HCT116 (cell line): ENCODE measurements at regions not wholly inside any gene's neighbourhood (a gene's known extent, or its start where the extent isn't known, plus 50 kb on each side); places are given as distances from the start of the nearest gene placed in this dataset.

ENCODE experiments used
- ATAC-seq: fragments of 200-7000 bp; cut with Tn5 transposase; 2 replicates; pipeline ENCODE4 v1.9.1; 2020; ENCODE audit warnings: mild to moderate bottlenecking, moderate library complexity
- BruUV-seq: library from RNA; stranded (reverse); fragments of 400-500 nt; replicated peaks from 2 replicates; lab custom pipeline; 2021; lab: Mats Ljungman, UMichigan
- CTCF ChIA-PET: fragments of 300-600 bp; sonication (Branson Sonifier 250); formaldehyde crosslinking; loops from one replicate; lab custom pipeline; 2021; ENCODE audit warnings: antibody characterized with exemption; lab: Charles Lee
- POLR2A ChIA-PET: fragments of 300-600, 350-600 bp; sonication (Branson Sonifier 250); formaldehyde crosslinking; loops from one replicate; lab custom pipeline; 2021; ENCODE audit warnings: antibody characterized with exemption; lab: Charles Lee
- RAD21 ChIA-PET, 2 experiments: fragments of 300-600 bp; sonication (Branson Sonifier 250); formaldehyde crosslinking; loops; one replicate each; lab custom pipeline; 2023; ENCODE audit warnings: low total read pairs in 2 of 2; ENCODE audit not compliant: uncharacterized antibody in 2 of 2, unreplicated experiment in 2 of 2, low non-redundant PET in 1 of 2; lab: Charles Lee
- DNase-seq: peaks from one replicate; pipeline ENCODE4 v3.0.0-alpha.2; 2010; ENCODE audit warnings: low read depth, low spot score
- H2AFZ ChIP-seq: fragments of 200-600 bp; shearing (Covaris generic), sonication (generic); 2 replicates; pipeline ENCODE4 v1.6.1; 2017; ENCODE audit warnings: low read depth, mixed run types, mixed read lengths, antibody characterized with exemption, low read length; ENCODE audit not compliant: poor library complexity, severe bottlenecking
- H3K27ac ChIP-seq: 2 replicates; pipeline ENCODE4 v1.5.1; 2012; ENCODE audit warnings: low read depth, low read length
- H3K27me3 ChIP-seq: fragments of 200-600 bp; sonication (generic); 2 replicates; pipeline ENCODE4 v1.6.1; 2016; ENCODE audit warnings: mixed run types, low read length, mixed read lengths; ENCODE audit not compliant: insufficient read depth
- H3K36me3 ChIP-seq, 2 experiments: fragments of 200-500 bp in 1 of 2; fragments of 200-600 bp in 1 of 2; sonication (Bioruptor generic) in 1 of 2; sonication (generic) in 1 of 2; 2 replicates each; pipeline versions ENCODE4 v1.5.1 to v1.6.1; 2014 to 2016; ENCODE audit warnings: low read length in 2 of 2, inconsistent platforms in 1 of 2, mixed read lengths in 1 of 2, mixed run types in 1 of 2; ENCODE audit not compliant: insufficient read depth in 2 of 2, control insufficient read depth in 1 of 2
- H3K4me1 ChIP-seq, 2 experiments: fragments of 200-600 bp in 1 of 2; sonication (generic) in 1 of 2; 2 replicates each; pipeline versions ENCODE4 v1.5.1 to v1.6.1; 2012 to 2017; ENCODE audit warnings: low read length in 2 of 2, inconsistent platforms in 1 of 2, mild to moderate bottlenecking in 1 of 2, mixed read lengths in 1 of 2, mixed run types in 1 of 2, moderate library complexity in 1 of 2; ENCODE audit not compliant: insufficient read depth in 2 of 2, control insufficient read depth in 1 of 2
- H3K4me2 ChIP-seq: fragments of 200-600 bp; sonication (generic); 2 replicates; pipeline ENCODE4 v1.6.1; 2017; ENCODE audit warnings: mixed run types, low read length, mixed read lengths
- H3K4me3 ChIP-seq, 2 experiments: fragments of 200-600 bp in 1 of 2; sonication (generic) in 1 of 2; replicated peaks in 1 of 2; 2 replicates each; pipeline ENCODE4 v1.5.1; 2011 to 2016; ENCODE audit warnings: low read length in 2 of 2, control low read depth in 1 of 2, low read depth in 1 of 2, mild to moderate bottlenecking in 1 of 2, mixed read lengths in 1 of 2, mixed run types in 1 of 2
- H3K79me2 ChIP-seq: fragments of 200-600 bp; sonication (generic); 2 replicates; pipeline ENCODE4 v1.6.1; 2017; ENCODE audit warnings: mild to moderate bottlenecking, mixed run types, low read length, moderate library complexity, mixed read lengths; ENCODE audit not compliant: insufficient read depth
- H3K9ac ChIP-seq: fragments of 200-600 bp; sonication (generic); 2 replicates; pipeline ENCODE4 v1.6.1; 2016; ENCODE audit warnings: low read length, mixed read lengths
- H3K9me2 ChIP-seq: fragments of 200-600 bp; sonication (generic), shearing (Covaris generic); 2 replicates; pipeline ENCODE4 v1.6.1; 2017; ENCODE audit warnings: mixed run types, mild to moderate bottlenecking, moderate library complexity; ENCODE audit not compliant: insufficient read depth
- H3K9me3 ChIP-seq, 2 experiments: fragments of 200-500 bp in 1 of 2; fragments of 200-600 bp in 1 of 2; sonication (Bioruptor generic) in 1 of 2; sonication (generic) in 1 of 2; 2 replicates each; pipeline ENCODE4 v1.6.1; 2014 to 2017; ENCODE audit warnings: low read length in 2 of 2, mixed read lengths in 2 of 2, inconsistent platforms in 1 of 2, low read depth in 1 of 2, mild to moderate bottlenecking in 1 of 2, mixed run types in 1 of 2, moderate library complexity in 1 of 2; ENCODE audit not compliant: control insufficient read depth in 1 of 2, insufficient read depth in 1 of 2
- H4K20me1 ChIP-seq: fragments of 200-600 bp; sonication (generic), shearing (Covaris generic); 2 replicates; pipeline ENCODE4 v1.6.1; 2017; ENCODE audit warnings: mixed run types, mild to moderate bottlenecking, moderate library complexity; ENCODE audit not compliant: insufficient read depth
- CBX3 ChIP-seq: IDR thresholded peaks from 2 replicates; pipeline ENCODE4 v1.6.1; 2012; ENCODE audit warnings: low read depth
- EGR1 ChIP-seq: IDR thresholded peaks from 2 replicates; pipeline ENCODE4 v1.6.1; 2012; ENCODE audit warnings: low read depth
- ELF1 ChIP-seq: IDR thresholded peaks from 2 replicates; pipeline ENCODE4 v1.6.1; 2012; ENCODE audit warnings: low read depth, borderline replicate concordance
- EZH2phosphoT487 ChIP-seq: fragments of 200-600 bp; IDR thresholded peaks from 2 replicates; pipeline ENCODE4 v1.6.1; 2018; ENCODE audit warnings: antibody characterized with exemption, borderline replicate concordance
- POLR2A ChIP-seq: IDR thresholded peaks from 2 replicates; pipeline ENCODE4 v1.7.0; 2011; ENCODE audit warnings: borderline replicate concordance; ENCODE audit not compliant: insufficient read depth, insufficient read length; ENCODE audit errors: extremely low read depth
- POLR2AphosphoS5 ChIP-seq: IDR thresholded peaks from 2 replicates; pipeline ENCODE4 v1.6.1; 2011; ENCODE audit warnings: mild to moderate bottlenecking, low read depth, low read length, moderate library complexity
- RAD21 ChIP-seq: IDR thresholded peaks from 2 replicates; pipeline ENCODE4 v1.6.1; 2012; ENCODE audit warnings: low read depth, mild to moderate bottlenecking
- SP1 ChIP-seq: IDR thresholded peaks from 2 replicates; pipeline ENCODE4 v1.6.1; 2012; ENCODE audit warnings: low read depth
- ZNF274 ChIP-seq: fragments of 200-500 bp; sonication (Bioruptor generic); IDR thresholded peaks from 2 replicates; pipeline ENCODE4 v1.6.1; 2014; ENCODE audit warnings: mild to moderate bottlenecking, low read depth, low read length, inconsistent platforms
- intact Hi-C: fragments of 100-400 bp; cut with micrococcal nuclease; formaldehyde crosslinking; loops from 2 replicates; pipeline ENCODE4 v1.10.0; 2022
- TF ChIP-seq, protein P1 (sequence below), 3 experiments: fragments of 200-600 bp in 1 of 3; sonication (generic) in 1 of 3; IDR thresholded peaks in 2 of 3; conservative IDR thresholded peaks in 1 of 3; 2 replicates each; pipeline ENCODE4 v1.5.1; 2012 to 2017; ENCODE audit warnings: low read depth in 2 of 3, low read length in 2 of 3, antibody characterized with exemption in 1 of 3, borderline replicate concordance in 1 of 3, control low read depth in 1 of 3, mild to moderate bottlenecking in 1 of 3, mixed read lengths in 1 of 3, mixed run types in 1 of 3, moderate library complexity in 1 of 3; ENCODE audit not compliant: insufficient read depth in 1 of 3
- TF ChIP-seq, protein P2 (sequence below): IDR thresholded peaks from 2 replicates; pipeline ENCODE4 v1.6.1; 2012
- TF ChIP-seq, protein P3 (sequence below): IDR thresholded peaks from 2 replicates; pipeline ENCODE4 v1.6.1; 2011; ENCODE audit warnings: mild to moderate bottlenecking, low read length, moderate library complexity; ENCODE audit not compliant: insufficient replicate concordance; ENCODE audit errors: extremely low read depth

DNA sequence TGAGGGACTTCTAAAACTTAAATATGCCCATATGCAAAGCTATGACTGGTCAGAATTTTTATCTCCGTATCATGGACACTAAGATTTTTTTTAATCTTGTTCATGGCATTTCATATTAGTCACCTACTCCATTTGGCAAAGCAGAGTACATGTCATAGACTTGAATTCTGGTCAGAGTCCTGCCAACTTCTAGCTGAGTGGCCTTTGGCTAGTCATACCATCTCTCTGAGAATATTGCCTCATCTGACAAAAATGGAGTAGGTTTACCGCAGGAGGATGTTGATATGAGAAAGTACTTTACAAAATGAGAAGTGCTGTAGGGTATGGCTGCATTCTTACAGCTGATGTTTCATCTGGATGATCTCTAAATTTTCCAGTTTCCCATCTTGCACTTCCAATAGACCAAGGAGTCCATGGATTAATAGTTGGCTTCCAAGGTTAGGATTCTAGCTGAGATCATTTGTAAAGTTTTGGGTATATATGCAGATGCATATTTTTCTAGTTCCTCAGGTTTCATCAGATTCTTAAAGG, 150.8 kb upstream of the NR3C1 start:
- TF ChIP-seq POLR2AphosphoS5: no peak
- no peak for TF ChIP-seq ZNF274
- TF ChIP-seq, protein P1, sequence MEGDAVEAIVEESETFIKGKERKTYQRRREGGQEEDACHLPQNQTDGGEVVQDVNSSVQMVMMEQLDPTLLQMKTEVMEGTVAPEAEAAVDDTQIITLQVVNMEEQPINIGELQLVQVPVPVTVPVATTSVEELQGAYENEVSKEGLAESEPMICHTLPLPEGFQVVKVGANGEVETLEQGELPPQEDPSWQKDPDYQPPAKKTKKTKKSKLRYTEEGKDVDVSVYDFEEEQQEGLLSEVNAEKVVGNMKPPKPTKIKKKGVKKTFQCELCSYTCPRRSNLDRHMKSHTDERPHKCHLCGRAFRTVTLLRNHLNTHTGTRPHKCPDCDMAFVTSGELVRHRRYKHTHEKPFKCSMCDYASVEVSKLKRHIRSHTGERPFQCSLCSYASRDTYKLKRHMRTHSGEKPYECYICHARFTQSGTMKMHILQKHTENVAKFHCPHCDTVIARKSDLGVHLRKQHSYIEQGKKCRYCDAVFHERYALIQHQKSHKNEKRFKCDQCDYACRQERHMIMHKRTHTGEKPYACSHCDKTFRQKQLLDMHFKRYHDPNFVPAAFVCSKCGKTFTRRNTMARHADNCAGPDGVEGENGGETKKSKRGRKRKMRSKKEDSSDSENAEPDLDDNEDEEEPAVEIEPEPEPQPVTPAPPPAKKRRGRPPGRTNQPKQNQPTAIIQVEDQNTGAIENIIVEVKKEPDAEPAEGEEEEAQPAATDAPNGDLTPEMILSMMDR (IDR thresholded peaks at IDR 0.05 in 2 of 3, conservative IDR thresholded peaks at IDR 0.05 in 1 of 3; ENCODE audit: borderline replicate concordance in 1 of 3, insufficient read depth in 1 of 3, low read depth in 2 of 3, low read length in 2 of 3): no peak
- no peak for TF ChIP-seq RAD21
- Histone ChIP-seq H3K4me3 (no peak overlapping the region), H3K4me2 (no peak overlapping the region), H2AFZ (no peak overlapping the region), H3K79me2 (no peaks in the 10 kb centered on the region), H3K9me3 (no peaks in the 10 kb centered on the region), H3K9me2 (no peaks in the 10 kb centered on the region), H3K27ac (no peak overlapping the region), H3K36me3 (no peaks in the 10 kb centered on the region), H3K4me1 (no peaks in the 10 kb centered on the region), H4K20me1 (no peaks in the 10 kb centered on the region), H3K9ac (no peak overlapping the region), H3K27me3 (no peaks in the 10 kb centered on the region)
- RAD21 ChIA-PET: no interaction called here
- no TSS peak for BruUV-seq
- intact Hi-C loops: no loop called here
- POLR2A ChIA-PET: no interaction called here
- ATAC-seq (no peak), DNase-seq (no peak)
- CTCF ChIA-PET: no interaction called here

DNA sequence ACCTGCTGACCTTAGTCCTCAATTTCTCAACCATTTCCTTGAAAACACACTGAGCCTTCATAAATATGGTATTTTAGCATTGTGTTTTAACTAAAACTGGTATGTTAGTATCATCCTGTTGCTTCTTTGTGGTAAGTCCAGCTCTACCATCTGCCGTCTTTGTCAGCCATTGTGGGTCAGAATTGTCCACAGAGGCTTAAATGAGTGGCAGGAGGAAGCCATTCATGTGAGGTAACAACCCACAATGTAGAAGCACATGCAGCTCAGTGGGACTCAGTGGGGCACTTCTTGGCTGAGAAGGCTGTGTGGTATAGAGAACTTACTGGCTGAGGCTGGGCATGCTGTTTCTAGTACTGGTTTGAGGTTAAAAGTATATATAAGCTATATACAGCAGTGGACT, 149.2 kb upstream of the NR3C1 start:
- Histone ChIP-seq H3K9ac (no peak overlapping the region), H3K36me3 (no peaks in the 10 kb centered on the region), H2AFZ (no peak overlapping the region), H3K27me3 (no peaks in the 10 kb centered on the region), H3K4me1 (no peaks in the 10 kb centered on the region), H3K4me3 (no peak overlapping the region), H3K4me2 (no peak overlapping the region), H3K9me3 (no peaks in the 10 kb centered on the region), H3K79me2 (no peaks in the 10 kb centered on the region), H4K20me1 (no peaks in the 10 kb centered on the region), H3K27ac (no peak overlapping the region), H3K9me2 (no peaks in the 10 kb centered on the region)
- ChIA-PET RAD21 (no interaction called here), CTCF (no interaction called here), POLR2A (no interaction called here)
- BruUV-seq: no TSS peak
- intact Hi-C loops: no loop called here
- ATAC-seq: no peak
- no peak for DNase-seq
- TF ChIP-seq ZNF274 (no peak), ELF1 (no peak), POLR2A (no peak), EZH2phosphoT487 (no peak), SP1 (no peak), EGR1 (no peak), CBX3 (no peak)
- TF ChIP-seq, protein P2, sequence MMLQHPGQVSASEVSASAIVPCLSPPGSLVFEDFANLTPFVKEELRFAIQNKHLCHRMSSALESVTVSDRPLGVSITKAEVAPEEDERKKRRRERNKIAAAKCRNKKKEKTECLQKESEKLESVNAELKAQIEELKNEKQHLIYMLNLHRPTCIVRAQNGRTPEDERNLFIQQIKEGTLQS: no peak
- TF ChIP-seq, protein P1 (IDR thresholded peaks at IDR 0.05 in 2 of 3, conservative IDR thresholded peaks at IDR 0.05 in 1 of 3; ENCODE audit: borderline replicate concordance in 1 of 3, insufficient read depth in 1 of 3, low read depth in 2 of 3, low read length in 2 of 3): no peak
- TF ChIP-seq, protein P3, sequence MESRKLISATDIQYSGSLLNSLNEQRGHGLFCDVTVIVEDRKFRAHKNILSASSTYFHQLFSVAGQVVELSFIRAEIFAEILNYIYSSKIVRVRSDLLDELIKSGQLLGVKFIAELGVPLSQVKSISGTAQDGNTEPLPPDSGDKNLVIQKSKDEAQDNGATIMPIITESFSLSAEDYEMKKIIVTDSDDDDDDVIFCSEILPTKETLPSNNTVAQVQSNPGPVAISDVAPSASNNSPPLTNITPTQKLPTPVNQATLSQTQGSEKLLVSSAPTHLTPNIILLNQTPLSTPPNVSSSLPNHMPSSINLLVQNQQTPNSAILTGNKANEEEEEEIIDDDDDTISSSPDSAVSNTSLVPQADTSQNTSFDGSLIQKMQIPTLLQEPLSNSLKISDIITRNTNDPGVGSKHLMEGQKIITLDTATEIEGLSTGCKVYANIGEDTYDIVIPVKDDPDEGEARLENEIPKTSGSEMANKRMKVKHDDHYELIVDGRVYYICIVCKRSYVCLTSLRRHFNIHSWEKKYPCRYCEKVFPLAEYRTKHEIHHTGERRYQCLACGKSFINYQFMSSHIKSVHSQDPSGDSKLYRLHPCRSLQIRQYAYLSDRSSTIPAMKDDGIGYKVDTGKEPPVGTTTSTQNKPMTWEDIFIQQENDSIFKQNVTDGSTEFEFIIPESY: no peak
